PC-3 (cell line): ENCODE measurements at regions not wholly inside any gene's neighbourhood (a gene's known extent, or its start where the extent isn't known, plus 50 kb on each side); places are given as distances from the start of the nearest gene placed in this dataset.

Experiments used
- ATAC-seq: fragments of 200-7000 bp; cut with Tn5 transposase; 2 replicates; pipeline ENCODE4 v1.9.1; 2020; ENCODE audit warnings: mild to moderate bottlenecking, moderate library complexity
- BruUV-seq: library from RNA; stranded (reverse); fragments of 400-500 nt; replicated peaks from 2 replicates; lab custom pipeline; 2021; lab: Mats Ljungman, UMichigan
- CTCF ChIA-PET: fragments of 300-600 bp; sonication (Branson Sonifier 250); formaldehyde crosslinking; loops from one replicate; lab custom pipeline; 2022; ENCODE audit warnings: antibody characterized with exemption; lab: Charles Lee
- POLR2A ChIA-PET: fragments of 300-600 bp; sonication (Branson Sonifier 250); formaldehyde crosslinking; loops from one replicate; lab custom pipeline; 2022; ENCODE audit warnings: antibody characterized with exemption; ENCODE audit not compliant: unreplicated experiment; lab: Charles Lee
- DNase-seq: peaks from one replicate; pipeline ENCODE4 v3.0.0-alpha.2; 2015
- H2AFZ ChIP-seq: fragments of 300-600 bp; sonication (generic); 2 replicates; pipeline ENCODE4 v1.6.0; 2016; ENCODE audit warnings: antibody characterized with exemption, low read length
- H3F3A ChIP-seq: fragments of 300-600 bp; sonication (generic); one replicate; pipeline ENCODE4 v1.6.0; 2017; ENCODE audit warnings: antibody characterized with exemption, low read length, control low read depth, mild to moderate bottlenecking; ENCODE audit not compliant: unreplicated experiment
- H3K27ac ChIP-seq: fragments of 300-600 bp; sonication (generic); 2 replicates; pipeline ENCODE4 v1.5.1; 2016; ENCODE audit warnings: mild to moderate bottlenecking, low read length
- H3K27me3 ChIP-seq: fragments of 300-600 bp; sonication (generic); 2 replicates; pipeline ENCODE4 v1.6.1; 2016; ENCODE audit warnings: low read length, mixed read lengths
- H3K36me3 ChIP-seq: fragments of 300-600 bp; sonication (generic); 2 replicates; pipeline ENCODE4 v1.6.1; 2016; ENCODE audit warnings: low read depth, mixed run types, low read length, mixed read lengths
- H3K4me1 ChIP-seq: fragments of 300-600 bp; sonication (generic); 2 replicates; pipeline ENCODE4 v1.5.1; 2016; ENCODE audit warnings: low read length; ENCODE audit not compliant: insufficient read depth
- H3K4me2 ChIP-seq: fragments of 300-600 bp; sonication (generic); 2 replicates; pipeline ENCODE4 v1.6.0; 2016; ENCODE audit warnings: low read length
- H3K4me3 ChIP-seq: fragments of 300-600 bp; sonication (generic); 2 replicates; pipeline ENCODE4 v1.5.1; 2016; ENCODE audit warnings: mild to moderate bottlenecking, low read length, mixed read lengths
- H3K79me2 ChIP-seq: fragments of 300-600 bp; sonication (generic); 2 replicates; pipeline ENCODE4 v1.6.1; 2017; ENCODE audit warnings: low read length, mixed read lengths
- H3K9ac ChIP-seq: fragments of 300-600 bp; sonication (generic); 2 replicates; pipeline ENCODE4 v1.6.0; 2016; ENCODE audit warnings: mild to moderate bottlenecking, low read length
- H3K9me2 ChIP-seq: fragments of 300-600 bp; sonication (generic); replicated peaks from 2 replicates; pipeline ENCODE4 v1.6.1; 2016; ENCODE audit warnings: mixed run types, low read length, mixed read lengths
- H3K9me3 ChIP-seq: fragments of 300-600 bp; sonication (generic); 2 replicates; pipeline ENCODE4 v1.6.1; 2016; ENCODE audit warnings: low read length, mixed read lengths
- H4K20me1 ChIP-seq: fragments of 300-600 bp; sonication (generic); 2 replicates; pipeline ENCODE4 v1.6.1; 2016; ENCODE audit warnings: low read length, mixed read lengths
- CTCF ChIP-seq: fragments of 300-600 bp; sonication (generic); conservative IDR thresholded peaks from 2 replicates; pipeline ENCODE4 v1.5.1; 2017; ENCODE audit warnings: antibody characterized with exemption, low read depth, mild to moderate bottlenecking, low read length
- EZH2 ChIP-seq: fragments of 300-600 bp; sonication (generic); IDR thresholded peaks from one replicate; pipeline ENCODE4 v1.6.1; 2017; ENCODE audit warnings: antibody characterized with exemption, mild to moderate bottlenecking, low read length; ENCODE audit not compliant: unreplicated experiment
- EZH2phosphoT487 ChIP-seq: fragments of 300-600 bp; sonication (generic); IDR thresholded peaks from 2 replicates; pipeline ENCODE4 v1.6.1; 2018; ENCODE audit warnings: mild to moderate bottlenecking, antibody characterized with exemption, low read length, borderline replicate concordance
- intact Hi-C: fragments of 100-400 bp; cut with micrococcal nuclease; formaldehyde crosslinking; loops from 2 replicates; pipeline ENCODE4 v1.9.0; 2023

DNA sequence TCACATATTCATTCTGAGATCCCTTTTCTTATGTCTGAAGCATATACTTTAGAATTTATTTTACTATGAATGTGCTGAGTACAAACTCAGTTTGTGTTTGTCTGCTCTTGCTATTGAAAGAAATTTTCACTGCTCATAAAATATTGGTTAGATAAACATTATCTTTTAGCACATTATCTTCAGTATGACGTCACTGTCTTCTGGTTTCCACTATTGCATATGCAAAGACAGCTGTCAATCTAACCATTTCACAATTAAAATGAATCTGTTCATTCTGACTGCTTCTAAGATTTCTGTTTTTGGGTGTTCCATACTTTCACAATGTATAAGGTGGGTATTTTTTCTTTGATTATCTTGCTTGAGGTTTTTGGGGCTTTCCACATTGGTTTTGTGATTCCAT is 526.2 kb upstream of the CDH6 start:
- Histone ChIP-seq H3K4me3 (no peak overlapping the region), H3K79me2 (no peaks in the 10 kb centered on the region), H3K9me2 (no peaks in the 10 kb centered on the region), H3F3A (no peaks in the 10 kb centered on the region), H3K27me3 (no peaks in the 10 kb centered on the region), H4K20me1 (no peaks in the 10 kb centered on the region), H3K9me3 (no peaks in the 10 kb centered on the region), H3K4me2 (no peak overlapping the region), H3K9ac (no peak overlapping the region), H3K36me3 (no peaks in the 10 kb centered on the region), H3K27ac (no peak overlapping the region), H3K4me1 (no peaks in the 10 kb centered on the region), H2AFZ (no peak overlapping the region)
- DNase-seq: no peak
- intact Hi-C loops: no loop called here
- no peak for ATAC-seq
- TF ChIP-seq EZH2: no peak
- no peak for TF ChIP-seq CTCF
- no peak for TF ChIP-seq EZH2phosphoT487
- BruUV-seq: no TSS peak
- ChIA-PET CTCF (no interaction called here), POLR2A (no interaction called here)

DNA sequence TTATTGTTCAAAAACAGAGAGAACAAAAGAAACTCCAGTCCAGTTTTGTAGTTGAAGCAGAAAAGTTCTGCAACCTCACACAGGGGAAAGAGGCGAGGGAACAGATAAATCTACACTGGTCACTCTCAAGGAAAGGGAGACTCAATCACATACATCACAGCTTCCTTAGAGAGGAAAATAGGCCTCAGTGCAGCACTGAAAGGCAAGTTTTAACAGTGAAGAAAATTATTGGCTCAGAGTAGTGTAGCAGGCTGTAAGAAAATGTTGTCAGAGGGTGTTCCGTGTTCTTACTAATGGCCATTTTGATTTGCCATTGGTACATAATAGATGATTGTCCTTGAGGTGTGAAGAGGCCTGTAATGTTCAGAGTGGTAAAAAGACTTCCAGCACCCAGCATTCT is 530.0 kb upstream of the CDH6 start:
- BruUV-seq: no TSS peak
- Histone ChIP-seq H4K20me1 (no peaks in the 10 kb centered on the region), H3K9me2 (no peaks in the 10 kb centered on the region), H3K36me3 (no peaks in the 10 kb centered on the region), H3F3A (no peaks in the 10 kb centered on the region), H3K27me3 (0 out of 2 replicates have a peak, but pooled peaks cover 3% of the 10 kb centered on the region), H3K79me2 (no peaks in the 10 kb centered on the region), H3K4me1 (no peaks in the 10 kb centered on the region), H3K9me3 (no peaks in the 10 kb centered on the region), H3K9ac (no peak overlapping the region), H2AFZ (no peak overlapping the region), H3K4me3 (no peak overlapping the region), H3K27ac (no peak overlapping the region), H3K4me2 (no peak overlapping the region)
- intact Hi-C loops: no loop called here
- TF ChIP-seq EZH2phosphoT487 (no peak), EZH2 (no peak), CTCF (no peak)
- DNase-seq (no peak), ATAC-seq (no peak)
- CTCF ChIA-PET: no interaction called here
- POLR2A ChIA-PET: no interaction called here

DNA sequence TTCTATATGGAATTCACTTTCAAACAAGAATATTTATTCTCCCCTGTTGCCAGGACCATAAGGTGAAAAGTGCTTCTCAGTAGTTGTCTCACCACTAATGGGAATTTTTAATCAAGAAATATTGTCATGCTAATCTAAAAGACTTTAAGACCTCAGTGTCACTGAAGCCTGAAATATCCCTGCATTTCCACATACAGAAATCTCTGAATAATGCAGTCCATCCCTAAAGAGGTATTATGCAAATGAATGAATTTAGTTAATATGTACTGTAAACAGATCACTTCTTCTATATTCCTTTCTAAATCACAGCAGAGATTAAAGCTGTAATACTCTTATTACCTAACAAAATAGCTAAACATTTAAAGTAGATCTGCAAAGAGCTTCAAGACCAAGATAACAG is 531.1 kb upstream of the CDH6 start:
- POLR2A ChIA-PET: no interaction called here
- 0 out of 2 replicates have a peak, but pooled peaks cover 3% of the 10 kb centered on the region for H3K27me3 ChIP-seq

More for the DNA sequence above, 531.1 kb upstream of the CDH6 start:
- Histone ChIP-seq H3K4me3 (no peak overlapping the region), H3K9me3 (no peaks in the 10 kb centered on the region), H3K27ac (no peak overlapping the region), H3K79me2 (no peaks in the 10 kb centered on the region), H3K4me1 (no peaks in the 10 kb centered on the region), H3K9ac (no peak overlapping the region), H3F3A (no peaks in the 10 kb centered on the region), H3K9me2 (no peaks in the 10 kb centered on the region), H2AFZ (no peak overlapping the region), H4K20me1 (no peaks in the 10 kb centered on the region), H3K4me2 (no peak overlapping the region), H3K36me3 (no peaks in the 10 kb centered on the region)
- DNase-seq (no peak), ATAC-seq (no peak)
- CTCF ChIA-PET: no interaction called here
- intact Hi-C loops: no loop called here
- BruUV-seq: no TSS peak
- TF ChIP-seq CTCF (no peak), EZH2phosphoT487 (no peak), EZH2 (no peak)
